OCI-LY3 (cell line): ENCODE measurements at regions not wholly inside any gene's neighbourhood (a gene's known extent, or its start where the extent isn't known, plus 50 kb on each side); places are given as distances from the start of the nearest gene placed in this dataset.

Source experiments
- CTCF ChIP-seq: fragments of 200-600, 300-600 bp; sonication (generic); IDR thresholded peaks from 2 replicates; pipeline ENCODE4 v1.5.1; 2014; ENCODE audit warnings: antibody characterized with exemption, low read length, low read depth
- EZH2phosphoT487 ChIP-seq: fragments of 200-600 bp; shearing (Covaris generic); IDR thresholded peaks from 2 replicates; pipeline ENCODE4 v1.6.1; 2018; ENCODE audit warnings: antibody characterized with exemption, mixed run types, low read depth

GRCh38 chrX:124605511-124605910 lies 259.1 kb downstream of the SH2D1A start:
- TF ChIP-seq CTCF (no peak), EZH2phosphoT487 (no peak)
